CD4-positive, alpha-beta T cell treated with Interleukin-4 for 1 hour (primary cell): ENCODE measurements at regions not wholly inside any gene's neighbourhood (a gene's known extent, or its start where the extent isn't known, plus 50 kb on each side); places are given as distances from the start of the nearest gene placed in this dataset.

ENCODE experiments used
- DNase-seq, 2 donors: peaks; one replicate each; pipeline ENCODE4 v3.0.0-alpha.2; 2020 to 2022

DNA sequence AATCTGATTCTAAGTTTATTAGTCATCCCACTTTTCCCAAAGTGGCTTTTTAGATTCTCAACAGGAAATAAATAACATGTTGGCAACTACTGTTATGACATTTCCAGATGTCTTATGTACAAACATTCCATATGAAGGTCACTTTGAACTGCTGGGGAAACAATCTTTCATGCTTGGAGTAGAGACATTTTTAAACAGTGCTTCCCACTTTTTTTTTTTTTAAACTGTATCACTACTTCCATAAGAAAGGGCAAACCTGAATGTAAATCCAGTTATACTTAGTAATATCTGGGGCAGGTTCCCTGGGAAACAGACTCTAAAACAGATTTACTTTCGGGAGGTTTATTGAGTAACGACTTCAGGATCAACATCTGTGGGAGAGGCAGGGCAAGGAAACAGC lies 473.8 kb downstream of the TAFA4 start:
- DNase-seq, result no peak

GRCh38 chr3:68448510-68449383 lies 483.6 kb downstream of the TAFA4 start:
- no peak for DNase-seq

DNA sequence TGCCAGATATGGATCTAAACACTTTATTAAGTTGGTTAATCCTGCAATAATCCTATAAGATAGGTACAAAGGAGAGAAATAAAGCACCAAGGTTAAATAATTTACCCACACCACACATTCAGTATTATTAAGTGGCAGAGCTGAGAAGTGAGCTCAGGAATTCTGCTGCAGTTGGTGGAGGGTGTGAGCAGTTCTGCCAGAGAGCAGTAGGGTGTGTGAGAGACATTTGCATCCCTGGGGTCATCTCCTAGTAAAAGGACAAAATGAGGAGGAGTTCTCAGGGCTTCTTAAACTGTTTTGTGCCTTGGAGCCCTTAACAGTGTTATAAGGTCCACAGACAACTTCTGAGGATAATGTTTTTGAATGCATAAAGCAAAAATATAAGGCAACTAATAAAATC lies 484.5 kb downstream of the TAFA4 start:
- DNase-seq, result no peak

- DNase-seq, result no peak
Measured at GRCh38 chr3:68441054-68441453, 491.3 kb downstream of the TAFA4 start.

DNA sequence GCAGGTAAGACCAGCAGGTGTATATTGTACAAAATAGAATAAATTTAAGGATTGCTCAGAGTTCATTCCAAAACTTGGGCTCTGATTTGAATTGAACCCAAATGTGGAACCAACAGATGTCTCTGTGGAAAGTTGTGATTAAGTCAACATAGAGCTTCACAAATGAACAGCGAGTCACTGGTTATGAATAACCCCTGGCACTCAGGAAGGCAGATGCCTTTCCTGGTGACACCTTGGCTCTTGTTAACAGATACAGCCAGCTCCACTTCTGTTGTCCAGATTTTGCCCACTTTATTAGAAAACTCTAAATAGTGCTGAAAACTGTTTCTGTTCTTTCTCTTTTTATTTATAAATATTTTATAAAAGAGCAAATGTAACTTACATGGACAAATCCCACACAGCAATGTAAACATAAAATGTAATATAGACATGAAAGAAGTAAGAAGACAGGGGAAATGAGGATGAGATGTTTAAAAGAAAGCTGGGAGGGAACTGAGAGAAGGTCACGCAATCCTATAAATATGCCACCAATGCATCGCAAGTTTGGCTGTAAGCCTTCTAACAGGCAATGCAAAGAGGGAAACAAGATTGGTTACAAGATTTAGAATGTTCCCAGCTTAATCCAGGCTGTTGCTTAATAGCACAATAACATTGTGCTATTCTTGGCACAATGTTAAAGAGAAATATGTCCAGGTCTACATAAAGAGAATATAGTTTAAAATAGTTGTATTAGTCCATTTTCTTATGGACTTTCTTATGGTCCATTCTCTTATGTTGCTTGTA lies 495.5 kb downstream of the TAFA4 start:
- no peak for DNase-seq

DNA sequence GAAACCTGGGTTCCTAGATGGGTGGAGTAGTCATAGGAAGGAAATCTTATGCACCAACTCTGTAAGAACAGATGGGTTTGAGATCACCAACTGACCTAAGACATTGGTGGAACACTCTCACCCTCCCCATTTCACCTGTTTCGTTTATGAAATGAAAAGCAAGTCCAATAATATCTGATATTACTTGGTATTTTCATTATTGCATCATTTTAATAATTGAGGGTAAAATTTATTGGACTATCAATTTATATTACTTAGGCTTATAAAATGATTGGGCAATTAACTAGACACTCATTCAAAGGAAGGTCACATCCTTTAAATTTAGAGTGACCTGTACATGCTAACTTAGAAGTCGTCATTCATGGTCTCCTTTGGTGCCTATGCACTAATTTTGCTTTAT lies 503.9 kb downstream of the TAFA4 start:
- DNase-seq, result no peak

DNA sequence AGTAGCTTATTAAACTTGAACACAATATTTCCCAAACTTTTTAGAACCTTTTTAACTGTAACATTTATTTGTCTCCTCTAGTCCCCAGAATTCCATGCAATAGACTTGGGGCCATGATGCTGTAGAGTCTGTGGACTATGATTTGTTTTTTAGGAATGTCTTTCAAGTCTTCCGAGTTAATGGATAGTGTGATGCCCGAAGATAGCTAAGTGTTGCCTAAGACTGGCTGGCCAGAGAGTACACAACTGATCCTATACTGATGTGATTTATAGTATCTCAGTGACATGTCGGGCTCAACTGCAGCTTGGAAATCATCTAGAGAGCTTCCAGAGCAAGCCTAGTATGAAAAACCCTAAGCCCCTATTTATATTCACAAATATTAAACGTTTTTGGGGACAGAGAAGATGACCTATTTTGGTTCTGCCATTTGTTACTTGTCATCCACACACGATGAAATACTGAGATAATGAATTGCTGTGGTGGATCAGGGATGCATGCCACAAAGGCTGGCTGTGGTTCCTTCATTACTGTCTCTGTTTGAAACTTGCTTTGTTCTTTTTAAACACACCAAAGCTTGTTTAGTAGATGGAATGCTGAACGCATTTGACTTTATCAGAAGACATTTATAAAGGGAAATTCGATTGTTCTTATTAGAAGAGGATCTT lies 507.4 kb downstream of the TAFA4 start:
- no peak for DNase-seq

- DNase-seq, result no peak
Measured at GRCh38 chr3:68408626-68409025, 523.7 kb downstream of the TAFA4 start.

DNA sequence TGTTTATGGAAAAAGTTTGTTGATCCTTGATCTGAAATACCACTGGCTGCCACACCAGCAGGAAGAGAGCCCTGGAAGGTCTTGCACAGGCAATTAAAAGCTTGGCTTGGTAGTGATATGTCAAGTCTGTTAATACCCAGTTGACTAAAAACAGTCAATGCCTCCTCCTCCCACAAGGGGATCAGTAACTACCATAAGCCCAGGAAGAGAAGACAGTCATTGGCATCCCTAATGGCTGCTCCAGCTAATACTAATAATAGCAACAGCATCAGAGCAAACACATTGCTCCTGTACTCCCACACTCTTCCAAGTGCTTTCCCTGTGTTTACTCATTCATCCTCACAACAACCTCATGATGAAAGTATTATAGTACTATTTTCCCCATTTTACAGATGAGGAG lies 528.6 kb downstream of the TAFA4 start:
- DNase-seq, result no peak

DNA sequence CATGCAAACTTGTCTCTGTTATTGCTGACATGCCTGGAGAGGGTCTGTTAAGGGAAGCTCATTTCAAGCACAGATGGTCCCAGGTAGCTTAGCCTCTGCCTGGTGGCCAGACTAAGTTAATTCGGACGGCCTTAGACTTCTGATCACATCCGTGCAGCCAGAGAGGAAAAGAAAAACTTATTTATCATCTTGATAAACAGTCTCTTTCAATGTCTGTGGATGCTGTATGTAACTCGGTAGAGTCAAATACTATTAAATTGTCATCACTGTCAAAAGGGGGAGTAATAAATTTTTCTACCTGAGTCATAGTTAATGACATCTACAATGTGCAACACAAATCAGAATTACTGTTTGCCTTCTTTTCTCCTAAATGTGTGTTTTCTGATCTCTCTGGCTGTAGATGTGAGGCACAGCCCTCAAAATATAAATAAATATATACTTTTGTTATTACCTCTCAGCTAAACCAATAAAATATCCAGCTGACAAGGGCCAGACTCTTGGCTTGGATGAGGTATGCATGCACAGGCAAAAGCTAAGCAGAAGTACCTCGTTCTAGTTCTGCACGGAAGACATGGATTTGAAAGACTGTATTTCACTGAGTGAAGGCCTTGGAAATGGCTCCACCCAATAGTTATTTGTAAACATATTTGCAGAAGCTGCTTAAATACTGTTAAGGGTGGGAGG lies 530.0 kb downstream of the TAFA4 start:
- DNase-seq, result no peak

GRCh38 chr3:68378631-68379030 lies 553.7 kb downstream of the TAFA4 start:
- no peak for DNase-seq

DNA sequence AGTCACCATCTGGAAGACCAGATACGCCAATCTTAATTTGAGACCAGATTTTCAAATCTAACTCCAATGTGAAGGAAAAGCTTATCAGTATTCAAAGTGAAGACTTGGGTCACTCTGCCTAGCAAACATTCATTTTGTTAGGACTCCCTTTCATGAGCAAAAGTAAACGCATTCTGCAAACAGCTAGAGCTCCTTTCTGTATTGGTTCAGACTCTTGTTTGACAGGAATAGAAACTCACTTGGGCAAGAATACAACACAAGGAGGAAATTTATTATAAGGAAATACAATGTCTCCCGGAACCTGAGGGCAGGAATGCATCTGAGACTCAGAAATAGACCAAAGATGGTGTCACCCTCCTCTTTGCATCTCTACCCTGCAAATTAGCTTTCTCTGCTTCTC lies 558.6 kb downstream of the TAFA4 start:
- DNase-seq, result no peak

GRCh38 chr3:68363796-68364195 lies 568.6 kb downstream of the TAFA4 start:
- no peak for DNase-seq

- no peak for DNase-seq
Measured at GRCh38 chr3:68360492-68360891, 571.9 kb downstream of the TAFA4 start.

- DNase-seq, result no peak
Measured at GRCh38 chr3:68345781-68346180, 586.6 kb downstream of the TAFA4 start.

- DNase-seq, result no peak
Measured at GRCh38 chr3:68342426-68342825, 589.9 kb downstream of the TAFA4 start.

GRCh38 chr3:68336042-68336441 lies 596.3 kb downstream of the TAFA4 start:
- no peak for DNase-seq

- no peak for DNase-seq
Measured at GRCh38 chr3:68334367-68334986, 597.9 kb downstream of the TAFA4 start.

- no peak for DNase-seq
Measured at GRCh38 chr3:68328049-68328448, 604.3 kb downstream of the TAFA4 start.

DNA sequence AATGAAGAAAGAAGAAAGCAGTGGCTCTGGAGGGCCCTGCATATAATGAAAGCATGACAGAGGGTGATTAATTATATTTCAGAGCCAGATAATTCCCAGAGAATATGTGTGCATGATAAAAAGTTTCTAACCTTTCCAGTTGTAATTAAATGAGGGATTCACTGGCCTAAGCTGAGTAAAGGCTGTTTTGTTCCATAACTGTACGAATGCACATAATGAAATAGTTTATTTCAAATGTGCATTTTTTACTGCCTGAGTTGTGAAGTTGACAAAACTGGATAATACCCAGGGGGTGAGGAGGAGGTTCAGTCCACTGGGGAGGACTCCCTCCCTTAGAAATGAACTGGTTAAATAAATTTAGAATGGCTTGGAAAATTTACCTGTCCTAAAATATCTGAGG lies 616.4 kb downstream of the TAFA4 start:
- no peak for DNase-seq

GRCh38 chr3:68315546-68315945 lies 616.8 kb downstream of the TAFA4 start:
- no peak for DNase-seq

DNA sequence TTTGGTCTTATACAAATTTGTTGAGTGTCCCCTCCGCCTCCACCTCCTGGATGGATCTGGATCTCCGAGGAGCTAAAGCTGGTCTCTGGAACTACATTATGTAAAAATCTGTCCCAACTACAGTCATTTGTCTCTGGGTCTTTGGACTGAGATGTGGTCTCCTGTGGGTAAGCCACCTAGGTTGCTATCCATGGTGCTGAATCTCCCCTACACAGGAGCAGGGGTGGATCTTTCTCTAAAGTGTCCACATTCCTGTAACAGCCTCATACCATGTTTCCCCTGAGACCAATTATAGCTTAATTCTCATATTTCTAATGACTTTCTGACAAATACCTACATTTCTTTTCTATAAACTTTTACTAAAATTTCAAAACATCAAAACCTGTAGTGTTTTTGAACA lies 625.8 kb downstream of the TAFA4 start:
- no peak for DNase-seq

- no peak for DNase-seq
Measured at GRCh38 chr3:68295457-68295856, 636.9 kb downstream of the TAFA4 start.
